SU-DHL-6 (cell line): ENCODE measurements at regions not wholly inside any gene's neighbourhood (a gene's known extent, or its start where the extent isn't known, plus 50 kb on each side); places are given as distances from the start of the nearest gene placed in this dataset.

Source experiments
- CTCF ChIP-seq: fragments of 200-600 bp; sonication (generic); IDR thresholded peaks from one replicate; pipeline ENCODE4 v1.5.1; 2017; ENCODE audit warnings: antibody characterized with exemption, mild to moderate bottlenecking, low read length, moderate library complexity; ENCODE audit not compliant: insufficient read depth, poor library complexity, severe bottlenecking
- EZH2phosphoT487 ChIP-seq: fragments of 200-600 bp; sonication (generic), shearing (Covaris generic); conservative IDR thresholded peaks from 2 replicates; pipeline ENCODE4 v1.6.1; 2018; ENCODE audit warnings: mild to moderate bottlenecking, antibody characterized with exemption, low read length, moderate library complexity, mixed read lengths

- TF ChIP-seq CTCF, result no peak
- no peak for TF ChIP-seq EZH2phosphoT487
Observed at GRCh38 chr3:165440380-165440779, 244.2 kb upstream of the SLITRK3 start.
